IMR-90 (cell line): ENCODE measurements at regions not wholly inside any gene's neighbourhood (a gene's known extent, or its start where the extent isn't known, plus 50 kb on each side); places are given as distances from the start of the nearest gene placed in this dataset.

ENCODE experiments used
- ATAC-seq: fragments of 200-7000 bp; cut with Tn5 transposase; 2 replicates; pipeline ENCODE4 v1.9.1; 2020; ENCODE audit warnings: low read depth, mild to moderate bottlenecking, moderate library complexity
- BruUV-seq: library from RNA; stranded (reverse); fragments of 400-500 nt; replicated peaks from 2 replicates; lab custom pipeline; 2021; lab: Mats Ljungman, UMichigan
- CTCF ChIA-PET: fragments of 300-600 bp; formaldehyde crosslinking; extraction: SDS; loops from one replicate; lab custom pipeline; 2021; ENCODE audit warnings: antibody characterized with exemption; lab: Yijun Ruan, JAX
- POLR2A ChIA-PET: fragments of 300-600 bp; sonication (Branson Sonifier 250); formaldehyde crosslinking; loops from one replicate; lab custom pipeline; 2022; ENCODE audit warnings: antibody characterized with exemption; ENCODE audit not compliant: unreplicated experiment; lab: Charles Lee
- DNase-seq: peaks from one replicate; pipeline ENCODE4 v3.0.0; 2013
- H2AFZ ChIP-seq: replicated peaks from 2 replicates; pipeline ENCODE3; 2013; ENCODE audit warnings: low read length, mild to moderate bottlenecking; ENCODE audit not compliant: poor library complexity
- H2AK5ac ChIP-seq: 2 replicates; pipeline ENCODE4 v1.6.1; 2013; ENCODE audit warnings: low read depth, low read length, inconsistent platforms
- H2AK9ac ChIP-seq: replicated peaks from 2 replicates; pipeline ENCODE3; 2013; ENCODE audit warnings: mild to moderate bottlenecking, low read depth, low read length, moderate library complexity; ENCODE audit not compliant: poor library complexity
- H2BK120ac ChIP-seq: 2 replicates; pipeline ENCODE4 v1.6.1; 2013; ENCODE audit warnings: low read depth, low read length, inconsistent platforms
- H2BK15ac ChIP-seq: 3 replicates; pipeline ENCODE4 v1.6.1; 2013; ENCODE audit warnings: low read depth, low read length, inconsistent platforms
- H2BK20ac ChIP-seq: 2 replicates; pipeline ENCODE4 v1.6.1; 2013; ENCODE audit warnings: low read depth, mild to moderate bottlenecking, inconsistent platforms, low read length, moderate library complexity
- H2BK5ac ChIP-seq: 2 replicates; pipeline ENCODE4 v1.6.1; 2013; ENCODE audit warnings: mild to moderate bottlenecking, low read depth, low read length, inconsistent platforms; ENCODE audit not compliant: poor library complexity, severe bottlenecking
- H3K14ac ChIP-seq: replicated peaks from 2 replicates; pipeline ENCODE4 v1.6.1; 2013; ENCODE audit warnings: low read depth, low read length, inconsistent platforms
- H3K18ac ChIP-seq: 2 replicates; pipeline ENCODE4 v1.6.1; 2013; ENCODE audit warnings: low read depth, low read length, control low read depth
- H3K23ac ChIP-seq: 2 replicates; pipeline ENCODE4 v1.6.1; 2013; ENCODE audit warnings: low read depth, low read length, inconsistent platforms
- H3K27ac ChIP-seq: 2 replicates; pipeline ENCODE4 v1.5.1; 2013; ENCODE audit warnings: mild to moderate bottlenecking, control low read depth, low read length; ENCODE audit not compliant: insufficient read depth
- H3K27me3 ChIP-seq: 2 replicates; pipeline ENCODE4 v1.6.1; 2013; ENCODE audit warnings: low read length; ENCODE audit not compliant: control insufficient read depth, insufficient read depth
- H3K36me3 ChIP-seq: 2 replicates; pipeline ENCODE4 v1.6.1; 2013; ENCODE audit warnings: low read length, mixed read lengths; ENCODE audit not compliant: control insufficient read depth, insufficient read depth
- H3K4ac ChIP-seq: 2 replicates; pipeline ENCODE4 v1.6.1; 2013; ENCODE audit warnings: low read depth, low read length, inconsistent platforms
- H3K4me1 ChIP-seq: 2 replicates; pipeline ENCODE4 v1.6.1; 2013; ENCODE audit warnings: low read length, mixed read lengths; ENCODE audit not compliant: control insufficient read depth, insufficient read depth
- H3K4me2 ChIP-seq: 2 replicates; pipeline ENCODE4 v1.6.1; 2013; ENCODE audit warnings: low read depth, mild to moderate bottlenecking, control low read depth, low read length, moderate library complexity
- H3K4me3 ChIP-seq: 2 replicates; pipeline ENCODE4 v1.5.1; 2013; ENCODE audit warnings: low read depth, mild to moderate bottlenecking, control low read depth, low read length, moderate library complexity; ENCODE audit not compliant: insufficient read depth
- H3K56ac ChIP-seq: 2 replicates; pipeline ENCODE4 v1.6.1; 2013; ENCODE audit warnings: low read length, inconsistent platforms; ENCODE audit not compliant: insufficient read depth; ENCODE audit errors: extremely low read depth
- H3K79me1 ChIP-seq, 2 experiments: 2 replicates each; pipeline ENCODE4 v1.6.1; 2013; ENCODE audit warnings: low read length in 2 of 2, inconsistent platforms in 1 of 2, low read depth in 1 of 2
- H3K9ac ChIP-seq: 2 replicates; pipeline ENCODE4 v1.6.1; 2013; ENCODE audit warnings: low read depth, low read length, control low read depth
- H3K9me1 ChIP-seq: 2 replicates; pipeline ENCODE4 v1.6.1; 2013; ENCODE audit warnings: low read length, inconsistent platforms; ENCODE audit not compliant: insufficient read depth
- H3K9me3 ChIP-seq: 2 replicates; pipeline ENCODE4 v1.6.1; 2013; ENCODE audit warnings: low read length; ENCODE audit not compliant: control insufficient read depth, insufficient read depth
- H4K20me1 ChIP-seq: 2 replicates; pipeline ENCODE4 v1.6.1; 2013; ENCODE audit warnings: low read length, inconsistent platforms; ENCODE audit not compliant: insufficient read depth
- H4K5ac ChIP-seq: 2 replicates; pipeline ENCODE4 v1.6.1; 2013; ENCODE audit warnings: mild to moderate bottlenecking, low read depth, low read length, control low read depth
- H4K8ac ChIP-seq, 2 experiments: 2 replicates each; pipeline ENCODE4 v1.6.1; 2013; ENCODE audit warnings: low read depth in 2 of 2, low read length in 2 of 2, control low read depth in 1 of 2, inconsistent platforms in 1 of 2
- H4K91ac ChIP-seq: 2 replicates; pipeline ENCODE4 v1.6.1; 2013; ENCODE audit warnings: low read depth, low read length, inconsistent platforms; ENCODE audit not compliant: insufficient read depth
- CEBPB ChIP-seq: IDR thresholded peaks from 2 replicates; pipeline ENCODE4 v1.6.1; 2012; ENCODE audit warnings: low read depth, low read length, improper control_type of control experiment
- CHD1 ChIP-seq: IDR thresholded peaks from 2 replicates; pipeline ENCODE4 v1.6.1; 2012; ENCODE audit warnings: low read depth, low read length, improper control_type of control experiment
- CTCF ChIP-seq: conservative IDR thresholded peaks from 2 replicates; pipeline ENCODE4 v1.5.1; 2012; ENCODE audit warnings: mild to moderate bottlenecking, low read depth, low read length, improper control_type of control experiment
- ELK1 ChIP-seq: fragments of 150-350 bp; IDR thresholded peaks from 2 replicates; pipeline ENCODE4 v1.6.1; 2016; ENCODE audit warnings: low read depth, mild to moderate bottlenecking, low read length, moderate library complexity, borderline replicate concordance
- MAFK ChIP-seq: IDR thresholded peaks from 2 replicates; pipeline ENCODE4 v1.6.1; 2012; ENCODE audit warnings: low read depth, low read length, improper control_type of control experiment
- MAZ ChIP-seq: IDR thresholded peaks from 2 replicates; pipeline ENCODE4 v1.6.1; 2012; ENCODE audit warnings: low read depth, mild to moderate bottlenecking, low read length, improper control_type of control experiment, moderate library complexity, borderline replicate concordance
- MXI1 ChIP-seq: IDR thresholded peaks from 2 replicates; pipeline ENCODE4 v1.6.1; 2012; ENCODE audit warnings: low read depth, mild to moderate bottlenecking, low read length, moderate library complexity, borderline replicate concordance
- NFE2L2 ChIP-seq: fragments of 150-350 bp; IDR thresholded peaks from 2 replicates; pipeline ENCODE4 v1.6.1; 2016; ENCODE audit warnings: low read depth, mild to moderate bottlenecking, low read length
- POLR2A ChIP-seq: IDR thresholded peaks from 2 replicates; pipeline ENCODE4 v1.6.1; 2012; ENCODE audit warnings: mild to moderate bottlenecking, low read depth, low read length
- RCOR1 ChIP-seq: IDR thresholded peaks from 2 replicates; pipeline ENCODE4 v1.6.1; 2012; ENCODE audit warnings: mild to moderate bottlenecking, low read length, improper control_type of control experiment; ENCODE audit not compliant: insufficient replicate concordance
- RFX5 ChIP-seq: IDR thresholded peaks from 2 replicates; pipeline ENCODE4 v1.8.0; 2012; ENCODE audit warnings: low read depth, mild to moderate bottlenecking, low read length, moderate library complexity
- SMC3 ChIP-seq: fragments of 150-350 bp; IDR thresholded peaks from 2 replicates; pipeline ENCODE4 v1.6.1; 2016; ENCODE audit warnings: low read depth, mild to moderate bottlenecking, antibody characterized with exemption, low read length, moderate library complexity
- WGBS, 2 experiments: methylation state at CpG; one replicate each; pipeline versions ENCODE4 v1.1.5 to v1.1.7; 2013; ENCODE audit warnings: missing lambda C conversion rate in 2 of 2; ENCODE audit not compliant: insufficient read length in 1 of 2; ENCODE audit errors: extremely low coverage in 2 of 2; 5-methylcytosine and 5-hydroxymethylcytosine counted together
- dilution Hi-C: fragments of 300-500 bp; cut with HindIII; formaldehyde crosslinking; loops from one replicate; pipeline ENCODE4 v1.14.3; 2018; ENCODE audit warnings: low sequenced_read_pairs; ENCODE audit not compliant: unreplicated experiment
- in situ Hi-C: fragments of 300-500 bp; cut with MboI; formaldehyde crosslinking; loops from 3 replicates; pipeline ENCODE4 v1.14.3; 2019; ENCODE audit warnings: low sequenced_read_pairs, inconsistent platforms, mixed read lengths
- intact Hi-C: fragments of 100-400 bp; cut with micrococcal nuclease; formaldehyde crosslinking; loops from 2 replicates; pipeline ENCODE4 v1.10.0; 2022

- peaks cover 14% of the 10 kb centered on the region for H3K27me3 ChIP-seq
- no peak overlapping the region for H2BK15ac ChIP-seq
- H3K56ac ChIP-seq: no peak overlapping the region
- H4K8ac ChIP-seq: no peak overlapping the region
- no peak overlapping the region for H3K9ac ChIP-seq
- in situ Hi-C loops: no loop called here
- no CpG with 5 or more reads among the region's 5 CpGs for WGBS, 2 experiments
- no peak overlapping the region for H3K27ac ChIP-seq
- H3K4me2 ChIP-seq: no peak overlapping the region
- no peak for TF ChIP-seq SMC3
- TF ChIP-seq RFX5: no peak
- no peak for TF ChIP-seq NFE2L2
- no peak for TF ChIP-seq POLR2A
- no peak for TF ChIP-seq MAFK
- TF ChIP-seq ELK1: no peak
- TF ChIP-seq CEBPB: no peak
- no peak for TF ChIP-seq RCOR1
- no peak for TF ChIP-seq CHD1
- no peak for TF ChIP-seq MXI1
- TF ChIP-seq MAZ: no peak
- no peak for TF ChIP-seq CTCF
- BruUV-seq: no TSS peak
- H3K4me3 ChIP-seq: no peak overlapping the region
- H3K79me1 ChIP-seq: no peaks in the 10 kb centered on the region
- no peak overlapping the region for H3K4ac ChIP-seq
- H4K5ac ChIP-seq: no peak overlapping the region
- no peak overlapping the region for H3K23ac ChIP-seq
- no peaks in the 10 kb centered on the region for H3K36me3 ChIP-seq
- POLR2A ChIA-PET: no interaction called here
- H3K9me1 ChIP-seq: no peaks in the 10 kb centered on the region
- no peaks in the 10 kb centered on the region for H3K9me3 ChIP-seq
- H4K91ac ChIP-seq: no peak overlapping the region
- no peaks in the 10 kb centered on the region for H3K4me1 ChIP-seq
- H2AFZ ChIP-seq: no peak overlapping the region
- H2BK5ac ChIP-seq: no peak overlapping the region
- CTCF ChIA-PET: no interaction called here
- H3K18ac ChIP-seq: no peak overlapping the region
- no peak overlapping the region for H2BK20ac ChIP-seq
- no peak overlapping the region for H2BK120ac ChIP-seq
- intact Hi-C loops: no loop called here
- dilution Hi-C loops: no loop called here
- H3K14ac ChIP-seq: no peak overlapping the region
- H2AK5ac ChIP-seq: no peak overlapping the region
- no peak overlapping the region for H2AK9ac ChIP-seq
- ATAC-seq: no peak
- no peaks in the 10 kb centered on the region for H4K20me1 ChIP-seq
- no peak for DNase-seq
Measured at GRCh38 chr6:137339929-137340559, 120.9 kb upstream of the IFNGR1 start.
